ENCODE measurements at regions not wholly inside any gene's neighbourhood (a gene's known extent, or its start where the extent isn't known, plus 50 kb on each side); places are given as distances from the start of the nearest gene placed in this dataset.
"Not testable (repeated sequence)": the region's sequence is repeated elsewhere in the genome, so short reads cannot be mapped to it uniquely, and the experiment has no call there.

- not testable (repeated sequence) for DNase-seq
These were observed 215.4 kb downstream of the TBC1D2B start for GRCh38 chr15:77861997-77862635.

- no peak for DNase-seq
These were observed 217.3 kb downstream of the TBC1D2B start for GRCh38 chr15:77860071-77860691.

- peak; percentile 10 for DNase-seq
These were observed 217.9 kb downstream of the TBC1D2B start for GRCh38 chr15:77859491-77860060.

GRCh38 chr15:77858792-77859490 is 218.6 kb downstream of the TBC1D2B start:
- peak; percentile 26 for DNase-seq

- DNase-seq, result no peak
These were observed 220.1 kb downstream of the TBC1D2B start for GRCh38 chr15:77857419-77857818.

GRCh38 chr15:77856705-77857346 is 220.7 kb downstream of the TBC1D2B start:
- DNase-seq, result peak; percentile 65

- DNase-seq, result no peak
These were observed 221.6 kb downstream of the TBC1D2B start for GRCh38 chr15:77855871-77856270.

- DNase-seq, result no peak
These were observed 222.3 kb upstream of the LINGO1 start for GRCh38 chr15:77854980-77855379.

GRCh38 chr15:77853910-77854309 is 221.2 kb upstream of the LINGO1 start:
- DNase-seq, result no peak

- DNase-seq, result no peak
These were observed 220.3 kb upstream of the LINGO1 start for GRCh38 chr15:77853008-77853328.

- no peak for DNase-seq
These were observed 219.7 kb upstream of the LINGO1 start for GRCh38 chr15:77852241-77853007.

- peak; percentile 73 for DNase-seq
These were observed 219.0 kb upstream of the LINGO1 start for GRCh38 chr15:77851691-77852090.

- DNase-seq, result no peak
These were observed 218.4 kb upstream of the LINGO1 start for GRCh38 chr15:77851086-77851485.

- DNase-seq, result no peak
These were observed 214.3 kb upstream of the LINGO1 start for GRCh38 chr15:77846986-77847385.

GRCh38 chr15:77846360-77846759 is 213.6 kb upstream of the LINGO1 start:
- no peak for DNase-seq

- DNase-seq, result no peak
These were observed 212.2 kb upstream of the LINGO1 start for GRCh38 chr15:77844798-77845446.

- peak; percentile 5 for DNase-seq
These were observed 210.8 kb upstream of the LINGO1 start for GRCh38 chr15:77843546-77843945.

GRCh38 chr15:77840991-77841775 is 208.5 kb upstream of the LINGO1 start:
- DNase-seq, result no peak

- peak; percentile 24 for DNase-seq
These were observed 207.5 kb upstream of the LINGO1 start for GRCh38 chr15:77839970-77840905.

- DNase-seq, result no peak
These were observed 206.7 kb upstream of the LINGO1 start for GRCh38 chr15:77839456-77839855.

Data from NCI-H69 (cell line).